Astrocyte of the spinal cord (primary cell): ENCODE measurements at regions not wholly inside any gene's neighbourhood (a gene's known extent, or its start where the extent isn't known, plus 50 kb on each side); places are given as distances from the start of the nearest gene placed in this dataset.
"Not testable (repeated sequence)": the region's sequence is repeated elsewhere in the genome, so short reads cannot be mapped to it uniquely, and the experiment has no call there.

Source experiments
- DNase-seq: peaks from one replicate; pipeline ENCODE4 v3.0.0; 2011; ENCODE audit warnings: low read depth, low spot score
- H3K4me3 ChIP-seq: 2 replicates; pipeline ENCODE4 v1.5.1; 2011; ENCODE audit warnings: low read depth, mild to moderate bottlenecking, low read length, moderate library complexity
- CTCF ChIP-seq: IDR thresholded peaks from 2 replicates; pipeline ENCODE4 v1.5.1; 2012; ENCODE audit warnings: low read depth, mild to moderate bottlenecking, low read length, inconsistent platforms
- in situ Hi-C: cut with HindIII; loops from 2 replicates; pipeline ENCODE4 v1.10.0; 2017; ENCODE audit warnings: low sequenced_read_pairs

DNA sequence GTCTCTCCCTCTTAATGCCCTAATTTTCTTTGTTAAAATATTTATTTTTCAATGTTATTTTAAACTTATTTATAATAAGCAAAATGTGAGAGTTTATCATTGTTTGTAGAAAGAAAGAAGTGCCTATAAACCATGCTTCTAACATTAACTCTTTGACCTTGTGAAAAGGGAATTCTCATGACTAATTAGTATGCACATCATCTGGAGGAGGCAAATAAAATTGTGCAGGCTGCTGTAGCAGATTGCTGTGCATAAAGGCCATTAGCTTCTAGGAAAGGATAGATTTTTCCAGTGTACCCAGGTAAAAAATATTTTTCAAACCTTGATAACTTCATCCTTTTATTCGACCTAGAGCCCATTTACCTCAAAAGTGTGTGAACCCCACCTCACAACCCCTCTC, 84.6 kb upstream of the GUCY1A1 start:
- no peak for DNase-seq
- in situ Hi-C loops: no loop called here
- no peak for TF ChIP-seq CTCF
- no peak overlapping the region for H3K4me3 ChIP-seq

DNA sequence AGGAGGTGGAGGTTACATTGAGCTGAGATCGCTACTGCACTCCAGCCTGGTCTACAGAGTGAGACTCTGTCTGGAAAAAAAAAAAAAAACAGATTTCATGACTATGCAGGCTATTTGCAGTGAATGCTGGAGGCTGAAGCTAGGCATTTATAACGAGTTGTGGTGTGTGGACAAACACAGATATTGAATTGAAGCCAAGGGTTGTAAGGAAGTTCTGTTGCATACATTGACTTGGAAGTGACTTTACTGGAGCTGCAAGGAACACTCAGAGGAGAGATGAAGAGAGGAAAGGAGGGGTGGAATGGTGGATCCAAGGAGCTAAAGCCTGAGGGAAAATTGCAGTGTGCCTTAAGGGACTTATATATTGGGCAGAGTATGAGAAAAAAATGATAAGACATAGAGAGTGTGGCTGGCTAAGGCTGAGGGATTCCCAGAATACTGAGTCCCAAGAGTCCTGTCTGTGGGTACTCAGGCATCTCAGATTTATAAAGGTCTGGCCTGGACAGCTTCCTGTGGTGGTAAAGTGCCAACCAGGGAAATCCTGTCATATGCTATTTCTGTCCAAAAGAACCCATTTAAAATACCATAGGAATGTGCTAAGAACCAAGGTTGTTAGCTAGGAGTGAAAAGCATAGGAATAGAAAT, 87.8 kb upstream of the GUCY1A1 start:
- in situ Hi-C loops: no loop called here
- TF ChIP-seq CTCF: no peak
- no peak overlapping the region for H3K4me3 ChIP-seq
- peak; percentile 59 for DNase-seq

GRCh38 chr4:155578219-155578618, 88.4 kb upstream of the GUCY1A1 start:
- H3K4me3 ChIP-seq: no peak overlapping the region
- no peak for TF ChIP-seq CTCF
- in situ Hi-C loops: no loop called here
- no peak for DNase-seq

DNA sequence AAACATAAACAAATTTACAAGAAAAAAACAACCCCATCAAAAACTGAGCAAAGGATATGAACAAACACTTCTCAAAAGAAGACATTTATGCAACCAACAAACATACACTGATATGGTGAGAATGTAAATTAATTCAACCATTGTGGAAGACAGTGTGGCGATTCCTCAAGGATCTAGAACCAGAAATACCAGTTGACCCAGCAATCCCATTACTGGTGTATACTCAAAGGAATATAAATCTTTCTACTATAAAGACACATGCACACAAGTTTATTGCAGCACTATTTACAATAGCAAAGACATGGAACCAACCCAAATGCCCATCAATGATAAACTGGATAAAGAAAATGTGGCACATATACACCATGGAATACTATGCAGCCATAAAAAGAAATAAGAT, 92.3 kb upstream of the GUCY1A1 start:
- in situ Hi-C loops: not testable (repeated sequence)

DNA sequence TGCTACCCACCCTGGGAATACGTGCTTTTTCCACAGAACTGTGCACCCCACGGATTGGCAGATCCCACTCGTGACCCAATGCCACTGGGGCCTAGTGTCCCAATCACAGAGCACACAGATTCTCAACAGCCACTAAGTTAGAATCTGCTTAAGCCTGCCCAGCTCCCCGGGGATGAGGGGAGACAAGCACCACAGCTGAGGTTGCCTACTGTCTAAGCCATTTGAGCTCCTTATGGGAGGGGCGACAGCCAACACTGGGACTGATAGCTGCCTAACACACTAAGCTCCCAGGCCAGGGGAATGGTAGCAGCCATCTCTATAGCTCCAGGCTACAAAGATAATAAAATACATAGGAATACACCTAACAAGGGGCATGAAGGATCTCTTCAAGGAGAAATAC, 93.5 kb upstream of the GUCY1A1 start:
- in situ Hi-C loops: no loop called here
- H3K4me3 ChIP-seq: no peak overlapping the region
- no peak for TF ChIP-seq CTCF
- no peak for DNase-seq

More for the DNA sequence above, 92.3 kb upstream of the GUCY1A1 start:
- H3K4me3 ChIP-seq, DNase-seq: not testable (repeated sequence)

GRCh38 chr4:155572106-155572703, 94.4 kb upstream of the GUCY1A1 start:
- no peak for DNase-seq
- H3K4me3 ChIP-seq: no peak overlapping the region
- TF ChIP-seq CTCF: no peak
- in situ Hi-C loops: no loop called here

DNA sequence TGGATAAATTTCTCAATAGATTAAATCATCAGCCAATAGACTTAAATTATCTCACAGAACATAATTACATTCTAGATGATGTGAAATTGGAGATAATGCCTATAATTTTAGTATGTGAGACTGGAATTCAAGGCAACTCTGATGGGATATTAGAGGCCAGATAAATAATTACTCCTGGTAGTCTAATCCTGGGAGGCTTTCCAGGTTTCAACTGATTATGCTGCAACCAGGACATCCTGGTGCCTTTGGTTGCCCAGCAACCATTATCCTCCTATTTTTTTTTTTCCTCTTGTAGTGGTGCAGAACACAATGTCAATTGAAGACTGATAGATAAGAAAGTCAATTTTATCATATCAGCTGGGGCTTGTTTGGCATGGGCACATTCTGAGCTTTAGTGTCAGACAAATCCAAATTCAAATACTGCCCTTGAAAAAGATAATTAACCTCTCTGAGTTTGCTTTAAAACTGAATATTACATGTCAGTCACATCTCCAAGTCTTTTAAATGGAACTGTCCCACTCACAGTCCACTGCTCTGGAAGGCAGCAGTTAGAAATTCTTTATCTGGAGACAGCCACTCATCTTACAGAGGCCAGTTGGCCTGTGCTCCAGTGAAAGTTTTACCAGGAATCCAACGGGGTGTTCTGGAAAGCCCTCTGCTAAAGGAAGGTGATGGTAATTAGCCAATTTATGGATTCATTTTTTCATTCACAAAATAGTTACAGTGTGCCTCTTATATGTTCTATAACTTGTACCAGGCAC, 95.3 kb upstream of the GUCY1A1 start:
- in situ Hi-C loops: no loop called here
- DNase-seq: no peak
- H3K4me3 ChIP-seq: no peak overlapping the region
- TF ChIP-seq CTCF: no peak
